ENCODE measurements at regions not wholly inside any gene's neighbourhood (a gene's known extent, or its start where the extent isn't known, plus 50 kb on each side); places are given as distances from the start of the nearest gene placed in this dataset.

DNA sequence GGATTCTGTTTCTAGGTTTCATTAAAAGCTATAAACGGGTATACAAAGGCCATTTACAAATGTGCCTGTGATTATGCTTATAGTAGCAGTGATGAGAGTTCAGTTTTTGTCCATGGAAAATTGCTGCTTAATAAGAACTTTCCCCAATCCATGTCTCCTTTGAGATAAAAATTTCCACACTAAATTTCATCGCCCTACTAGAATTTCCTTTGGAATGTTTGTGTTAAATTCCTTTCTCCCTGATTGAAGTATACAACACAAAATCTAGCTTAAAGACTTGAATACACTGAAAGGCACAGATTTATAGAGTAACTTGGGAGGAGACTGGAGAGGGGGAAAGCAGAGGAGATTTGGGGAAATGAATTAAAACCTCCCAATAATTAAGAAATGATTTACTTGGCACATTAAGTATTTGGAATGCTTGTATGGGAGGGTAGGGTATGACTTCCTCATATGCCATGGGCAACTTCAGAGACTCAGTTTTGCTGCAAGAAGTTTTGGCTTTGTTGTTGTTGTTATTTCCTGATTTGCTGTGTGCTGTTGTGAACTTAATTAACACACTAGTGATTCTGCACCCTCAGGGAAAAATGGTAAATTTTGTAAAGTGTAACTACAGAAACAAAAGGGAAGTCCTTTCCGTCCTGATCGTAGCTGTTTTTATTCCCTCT lies 157.6 kb upstream of the LMO4 start:
- no peak for DNase-seq (ENCODE audit: extremely low spot score in 2 of 2)
- H3K4me1 ChIP-seq: no peaks in the 10 kb centered on the region
- no peak overlapping the region for H3K27ac ChIP-seq
- no peak overlapping the region for H3K4me3 ChIP-seq
- no peaks in the 10 kb centered on the region for H3K9me3 ChIP-seq
- H3K36me3 ChIP-seq: no peaks in the 10 kb centered on the region
- TF ChIP-seq, protein P1, sequence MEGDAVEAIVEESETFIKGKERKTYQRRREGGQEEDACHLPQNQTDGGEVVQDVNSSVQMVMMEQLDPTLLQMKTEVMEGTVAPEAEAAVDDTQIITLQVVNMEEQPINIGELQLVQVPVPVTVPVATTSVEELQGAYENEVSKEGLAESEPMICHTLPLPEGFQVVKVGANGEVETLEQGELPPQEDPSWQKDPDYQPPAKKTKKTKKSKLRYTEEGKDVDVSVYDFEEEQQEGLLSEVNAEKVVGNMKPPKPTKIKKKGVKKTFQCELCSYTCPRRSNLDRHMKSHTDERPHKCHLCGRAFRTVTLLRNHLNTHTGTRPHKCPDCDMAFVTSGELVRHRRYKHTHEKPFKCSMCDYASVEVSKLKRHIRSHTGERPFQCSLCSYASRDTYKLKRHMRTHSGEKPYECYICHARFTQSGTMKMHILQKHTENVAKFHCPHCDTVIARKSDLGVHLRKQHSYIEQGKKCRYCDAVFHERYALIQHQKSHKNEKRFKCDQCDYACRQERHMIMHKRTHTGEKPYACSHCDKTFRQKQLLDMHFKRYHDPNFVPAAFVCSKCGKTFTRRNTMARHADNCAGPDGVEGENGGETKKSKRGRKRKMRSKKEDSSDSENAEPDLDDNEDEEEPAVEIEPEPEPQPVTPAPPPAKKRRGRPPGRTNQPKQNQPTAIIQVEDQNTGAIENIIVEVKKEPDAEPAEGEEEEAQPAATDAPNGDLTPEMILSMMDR (IDR thresholded peaks at IDR 0.05): no peak
- no peak for TF ChIP-seq POLR2A (IDR thresholded peaks at IDR 0.05)
- TF ChIP-seq POLR2AphosphoS5 (IDR thresholded peaks at IDR 0.05; ENCODE audit: insufficient read depth in 1 of 2, low read depth in 1 of 2): no peak
- H3K27me3 ChIP-seq: no peaks in the 10 kb centered on the region
- intact Hi-C loops (cut with DNase I): no loop called here

DNA sequence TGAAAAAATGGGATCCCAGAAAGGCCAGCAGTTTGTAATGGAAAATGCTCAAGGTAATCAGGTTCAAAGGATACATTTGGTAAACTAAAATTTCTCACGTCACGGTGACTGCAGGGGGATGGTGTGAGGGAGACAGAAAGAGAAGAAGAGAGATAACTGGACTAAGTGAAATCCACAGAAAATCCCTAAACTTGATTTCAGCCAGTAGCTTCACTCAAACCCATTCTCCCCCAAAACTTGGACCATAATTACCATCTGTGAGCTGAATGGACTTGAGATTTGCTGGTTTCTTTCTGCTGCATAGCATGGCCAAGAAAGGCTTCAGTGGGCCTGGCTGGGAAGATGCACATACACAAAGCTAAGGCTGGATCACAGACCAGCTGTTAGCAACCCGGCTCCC lies 155.4 kb upstream of the LMO4 start:
- no peak overlapping the region for H3K4me3 ChIP-seq
- TF ChIP-seq, protein P1 (IDR thresholded peaks at IDR 0.05): no peak
- TF ChIP-seq POLR2AphosphoS5 (IDR thresholded peaks at IDR 0.05; ENCODE audit: insufficient read depth in 1 of 2, low read depth in 1 of 2): no peak
- no peak for TF ChIP-seq POLR2A (IDR thresholded peaks at IDR 0.05)
- H3K9me3 ChIP-seq: no peaks in the 10 kb centered on the region
- H3K36me3 ChIP-seq: no peaks in the 10 kb centered on the region
- H3K27me3 ChIP-seq: no peaks in the 10 kb centered on the region
- H3K4me1 ChIP-seq: no peaks in the 10 kb centered on the region
- H3K27ac ChIP-seq: no peak overlapping the region
- DNase-seq (ENCODE audit: extremely low spot score in 2 of 2): no peak
- intact Hi-C loops (cut with DNase I): no loop called here

DNA sequence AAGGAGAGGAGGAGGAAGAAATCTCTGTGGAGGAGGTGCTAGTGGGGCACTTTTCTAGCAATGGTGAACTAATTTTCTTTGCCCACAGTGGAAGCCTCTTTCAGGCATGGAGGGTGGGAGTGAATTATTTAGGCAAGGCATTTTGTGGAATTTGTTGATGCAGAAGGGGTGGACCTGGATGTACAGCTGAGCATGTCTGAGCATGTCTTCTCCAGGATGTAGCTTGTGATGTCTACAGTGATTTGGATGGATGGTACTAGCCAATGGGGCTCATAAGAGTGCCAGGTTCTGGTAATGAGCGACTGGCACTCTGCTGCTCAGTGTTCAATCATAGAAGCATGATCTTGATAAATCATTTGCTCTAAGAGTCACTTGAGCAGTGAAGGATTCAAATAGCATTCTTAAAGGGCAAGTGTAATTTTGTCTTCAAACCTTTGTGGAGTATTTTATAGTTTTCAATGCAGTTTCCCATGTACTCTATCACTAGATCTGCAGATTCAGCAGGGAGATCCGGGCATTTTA lies 153.9 kb upstream of the LMO4 start:
- no peak overlapping the region for H3K4me3 ChIP-seq
- TF ChIP-seq POLR2A (IDR thresholded peaks at IDR 0.05): no peak
- TF ChIP-seq POLR2AphosphoS5 (IDR thresholded peaks at IDR 0.05; ENCODE audit: insufficient read depth in 1 of 2, low read depth in 1 of 2): no peak
- H3K4me1 ChIP-seq: no peaks in the 10 kb centered on the region
- H3K36me3 ChIP-seq: no peaks in the 10 kb centered on the region
- DNase-seq (ENCODE audit: extremely low spot score in 2 of 2): no peak
- H3K9me3 ChIP-seq: no peaks in the 10 kb centered on the region
- intact Hi-C loops (cut with DNase I): no loop called here
- H3K27me3 ChIP-seq: no peaks in the 10 kb centered on the region
- H3K27ac ChIP-seq: no peak overlapping the region

DNA sequence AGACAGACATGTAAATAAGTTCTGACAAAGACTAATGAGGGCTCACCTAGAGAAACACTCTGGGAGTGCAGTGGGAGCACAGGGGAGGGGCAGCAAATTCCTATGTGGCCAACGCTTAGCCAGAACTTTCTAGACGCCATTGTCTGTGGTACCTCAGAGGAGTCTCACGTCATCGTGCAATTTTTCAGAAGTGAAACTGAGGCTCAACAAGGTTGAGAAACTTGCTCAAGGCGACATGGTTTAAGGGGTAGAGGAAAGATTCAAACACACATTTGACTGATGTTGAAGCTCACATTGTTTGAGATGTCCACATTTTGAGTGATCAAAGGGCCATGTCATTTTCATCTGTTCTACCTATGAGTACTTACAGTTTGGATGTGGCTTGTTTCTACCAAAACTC lies 152.6 kb upstream of the LMO4 start:
- no peak for DNase-seq (ENCODE audit: extremely low spot score in 2 of 2)
- TF ChIP-seq POLR2AphosphoS5 (IDR thresholded peaks at IDR 0.05; ENCODE audit: insufficient read depth in 1 of 2, low read depth in 1 of 2): no peak
- TF ChIP-seq, protein P1 (IDR thresholded peaks at IDR 0.05): no peak
- TF ChIP-seq POLR2A (IDR thresholded peaks at IDR 0.05): no peak
- H3K27me3 ChIP-seq: no peaks in the 10 kb centered on the region
- no peak overlapping the region for H3K4me3 ChIP-seq
- H3K9me3 ChIP-seq: no peaks in the 10 kb centered on the region
- no peak overlapping the region for H3K27ac ChIP-seq
- intact Hi-C loops (cut with DNase I): no loop called here
- no peaks in the 10 kb centered on the region for H3K36me3 ChIP-seq
- no peaks in the 10 kb centered on the region for H3K4me1 ChIP-seq

DNA sequence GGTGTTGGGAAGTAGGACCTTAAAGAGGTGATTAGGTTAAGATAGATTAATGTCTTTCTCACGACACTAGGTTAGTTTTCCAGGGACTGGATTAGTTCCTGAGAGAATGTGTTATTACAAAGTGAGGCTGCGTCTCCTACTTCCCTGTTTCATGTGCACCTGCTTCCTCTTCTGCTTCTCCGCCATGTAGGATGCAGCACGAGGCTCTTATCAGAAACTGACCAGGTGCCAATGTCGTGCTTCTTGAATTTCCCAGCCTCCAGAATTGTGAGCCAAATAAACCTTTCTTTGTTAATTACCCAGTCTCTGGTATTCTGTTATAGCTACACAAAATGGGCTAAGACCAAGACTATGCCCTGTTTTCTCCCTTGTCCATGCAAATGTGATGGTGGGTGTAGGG lies 152.2 kb upstream of the LMO4 start:
- no peak for DNase-seq (ENCODE audit: extremely low spot score in 2 of 2)
- Histone ChIP-seq H3K27ac (no peak overlapping the region), H3K4me1 (no peaks in the 10 kb centered on the region), H3K27me3 (no peaks in the 10 kb centered on the region), H3K4me3 (no peak overlapping the region), H3K36me3 (no peaks in the 10 kb centered on the region), H3K9me3 (no peaks in the 10 kb centered on the region)
- intact Hi-C loops (cut with DNase I): no loop called here
- TF ChIP-seq POLR2AphosphoS5 (IDR thresholded peaks at IDR 0.05; ENCODE audit: insufficient read depth in 1 of 2, low read depth in 1 of 2) (no peak), POLR2A (IDR thresholded peaks at IDR 0.05) (no peak)
- TF ChIP-seq, protein P1 (IDR thresholded peaks at IDR 0.05): no peak
